ENCODE measurements at regions not wholly inside any gene's neighbourhood (a gene's known extent, or its start where the extent isn't known, plus 50 kb on each side); places are given as distances from the start of the nearest gene placed in this dataset.
A peak's percentile ranks its signal among the peaks of the same experiment; 100 is the strongest.
"Not testable (repeated sequence)": the region's sequence is repeated elsewhere in the genome, so short reads cannot be mapped to it uniquely, and the experiment has no call there.

- DNase-seq = no peak
Observed at GRCh38 chr19:30856376-30856775, 484.2 kb downstream of the ZNF536 start.

GRCh38 chr19:30855442-30855841 is 483.3 kb downstream of the ZNF536 start:
- no peak for DNase-seq

- DNase-seq = no peak
Observed at GRCh38 chr19:30854661-30855060, 482.5 kb downstream of the ZNF536 start.

- DNase-seq = no peak
Observed at GRCh38 chr19:30854207-30854606, 482.0 kb downstream of the ZNF536 start.

GRCh38 chr19:30853036-30853435 is 480.9 kb downstream of the ZNF536 start:
- DNase-seq = no peak

GRCh38 chr19:30852168-30852567 is 480.0 kb downstream of the ZNF536 start:
- DNase-seq = no peak

- no peak for DNase-seq
Observed at GRCh38 chr19:30851646-30852045, 479.5 kb downstream of the ZNF536 start.

GRCh38 chr19:30848636-30849425 is 476.6 kb downstream of the ZNF536 start:
- DNase-seq = peak; percentile 59

- DNase-seq = no peak
Observed at GRCh38 chr19:30846102-30846501, 473.9 kb downstream of the ZNF536 start.

GRCh38 chr19:30842926-30843325 is 470.7 kb downstream of the ZNF536 start:
- DNase-seq = no peak

GRCh38 chr19:30841934-30842333 is 469.8 kb downstream of the ZNF536 start:
- no peak for DNase-seq

- no peak for DNase-seq
Observed at GRCh38 chr19:30830875-30831274, 458.7 kb downstream of the ZNF536 start.

GRCh38 chr19:30825505-30825904 is 453.3 kb downstream of the ZNF536 start:
- DNase-seq = not testable (repeated sequence)

- no peak for DNase-seq
Observed at GRCh38 chr19:30824809-30825208, 452.6 kb downstream of the ZNF536 start.

- DNase-seq = no peak
Observed at GRCh38 chr19:30817965-30818567, 445.9 kb downstream of the ZNF536 start.

- DNase-seq = no peak
Observed at GRCh38 chr19:30817197-30817596, 445.0 kb downstream of the ZNF536 start.

- no peak for DNase-seq
Observed at GRCh38 chr19:30815889-30816580, 443.9 kb downstream of the ZNF536 start.

- DNase-seq = no peak
Observed at GRCh38 chr19:30812099-30812678, 440.0 kb downstream of the ZNF536 start.

GRCh38 chr19:30811397-30812098 is 439.4 kb downstream of the ZNF536 start:
- no peak for DNase-seq

GRCh38 chr19:30810726-30811125 is 438.5 kb downstream of the ZNF536 start:
- no peak for DNase-seq

- no peak for DNase-seq
Observed at GRCh38 chr19:30807278-30807677, 435.1 kb downstream of the ZNF536 start.

- DNase-seq = no peak
Observed at GRCh38 chr19:30806311-30806710, 434.1 kb downstream of the ZNF536 start.

GRCh38 chr19:30804751-30805150 is 432.6 kb downstream of the ZNF536 start:
- no peak for DNase-seq
